HAP-1 (cell line): ENCODE measurements at regions not wholly inside any gene's neighbourhood (a gene's known extent, or its start where the extent isn't known, plus 50 kb on each side); places are given as distances from the start of the nearest gene placed in this dataset.

Source experiments
- DNase-seq, 2 experiments: peaks; one replicate each; pipeline ENCODE4 v3.0.0-alpha.2; 2016 to 2020; ENCODE audit warnings: low spot score in 2 of 2
- H3K27me3 ChIP-seq: fragments of 250-450 bp; sonication (Bioruptor Pico); 2 replicates; pipeline ENCODE4 v1.5.1; 2020; ENCODE audit warnings: low read depth, mild to moderate bottlenecking, moderate library complexity
- H3K36me3 ChIP-seq: fragments of 250-450 bp; sonication (Bioruptor Pico); replicated peaks from 2 replicates; pipeline ENCODE4 v1.5.1; 2020; ENCODE audit warnings: mild to moderate bottlenecking
- H3K4me1 ChIP-seq: fragments of 250-450 bp; sonication (Bioruptor Pico); 2 replicates; pipeline ENCODE4 v1.5.1; 2020; ENCODE audit warnings: mild to moderate bottlenecking
- H3K4me3 ChIP-seq: fragments of 250-450 bp; sonication (Bioruptor Pico); 2 replicates; pipeline ENCODE4 v1.5.1; 2020; ENCODE audit warnings: mild to moderate bottlenecking, moderate library complexity
- H3K9me3 ChIP-seq: fragments of 250-450 bp; sonication (Bioruptor Pico); 2 replicates; pipeline ENCODE4 v1.5.1; 2020; ENCODE audit warnings: mild to moderate bottlenecking, moderate library complexity
- in situ Hi-C: fragments of 300-500 bp; cut with MboI; formaldehyde crosslinking; loops from 3 replicates; pipeline ENCODE4 v1.14.3; 2020; ENCODE audit warnings: low sequenced_read_pairs, inconsistent platforms, mixed read lengths

DNA sequence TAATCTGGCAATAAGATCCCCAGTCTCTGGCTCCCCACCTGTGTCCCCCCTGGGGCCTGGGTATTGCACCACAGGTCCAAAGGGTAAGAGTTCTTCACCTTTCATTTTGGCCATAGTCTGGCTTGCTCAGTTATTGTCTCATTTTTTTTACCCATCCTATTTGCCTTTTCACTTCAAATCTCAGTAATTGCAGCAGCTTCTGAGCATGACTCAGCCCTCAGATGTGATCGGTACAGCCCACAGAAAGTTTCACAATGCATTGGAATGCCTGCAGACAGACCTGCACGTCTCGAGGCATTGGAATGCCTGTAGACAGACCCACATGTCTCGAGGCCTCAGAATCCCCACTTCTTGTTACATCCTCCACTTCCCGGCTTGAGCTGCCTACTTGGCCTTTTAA is 173.6 kb downstream of the NUFIP1 start:
- Histone ChIP-seq H3K36me3 (no peaks in the 10 kb centered on the region), H3K9me3 (no peaks in the 10 kb centered on the region), H3K27me3 (no peaks in the 10 kb centered on the region), H3K4me3 (no peak overlapping the region), H3K4me1 (peaks cover under 1% of the 10 kb centered on the region; the same call in 1 of the 2 replicates)
- DNase-seq = peak in 1 of 2 experiments; percentile 10
- in situ Hi-C loops = no loop called here

DNA sequence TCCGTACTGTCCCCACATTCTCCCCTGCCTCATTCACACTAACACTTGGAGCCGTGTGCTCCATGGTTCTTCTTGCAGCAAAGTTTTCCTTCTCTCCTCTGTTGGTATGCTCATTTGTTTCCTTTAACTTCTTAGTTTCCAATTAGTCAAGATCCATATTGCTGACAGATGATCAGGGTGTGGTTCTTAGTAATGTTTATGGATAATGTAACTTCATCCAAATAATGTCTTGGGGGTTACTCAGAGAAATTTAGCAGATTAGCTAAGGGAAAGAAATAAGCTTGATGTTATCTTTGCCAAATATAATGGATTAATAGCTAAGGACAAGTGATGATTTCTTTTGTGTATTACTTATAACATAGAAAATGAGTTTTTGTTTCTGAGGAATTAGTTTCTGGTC is 174.4 kb downstream of the NUFIP1 start:
- no peaks in the 10 kb centered on the region for H3K9me3 ChIP-seq
- no peak overlapping the region for H3K4me3 ChIP-seq
- no peaks in the 10 kb centered on the region for H3K36me3 ChIP-seq
- H3K4me1 ChIP-seq = peaks cover 4% of the 10 kb centered on the region; the same call in 1 of the 2 replicates
- no peak for DNase-seq
- in situ Hi-C loops = no loop called here
- H3K27me3 ChIP-seq = no peaks in the 10 kb centered on the region

DNA sequence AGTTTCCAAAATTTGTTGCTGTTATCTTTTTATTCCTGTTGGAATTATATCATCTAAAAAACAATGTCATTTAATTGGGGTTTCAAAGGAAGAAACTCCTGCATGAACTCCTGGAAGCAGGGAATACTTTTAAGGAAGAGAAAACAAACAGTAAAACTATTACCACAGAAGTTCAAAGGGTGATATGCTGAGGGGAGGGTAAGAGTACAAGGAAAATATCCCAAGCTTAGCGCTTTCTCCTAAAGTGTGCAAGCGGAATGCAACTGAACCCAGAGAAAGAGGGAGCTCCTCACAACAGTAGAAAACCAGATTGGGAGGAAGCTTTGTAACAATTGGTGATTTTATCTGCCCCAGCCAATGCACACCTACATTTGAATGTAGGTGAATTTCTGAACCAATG is 175.1 kb downstream of the NUFIP1 start:
- in situ Hi-C loops = no loop called here
- no peaks in the 10 kb centered on the region for H3K36me3 ChIP-seq
- no peak overlapping the region for H3K4me3 ChIP-seq
- no peaks in the 10 kb centered on the region for H3K27me3 ChIP-seq
- DNase-seq = no peak
- no peaks in the 10 kb centered on the region for H3K9me3 ChIP-seq
- H3K4me1 ChIP-seq = peaks cover 4% of the 10 kb centered on the region; the same call in 1 of the 2 replicates

GRCh38 chr13:44812818-44813217 is 176.5 kb downstream of the NUFIP1 start:
- H3K4me1 ChIP-seq = peaks cover 4% of the 10 kb centered on the region; the same call in 1 of the 2 replicates
- no peak overlapping the region for H3K4me3 ChIP-seq
- H3K27me3 ChIP-seq = no peaks in the 10 kb centered on the region
- DNase-seq = no peak
- in situ Hi-C loops = no loop called here
- H3K9me3 ChIP-seq = no peaks in the 10 kb centered on the region
- H3K36me3 ChIP-seq = no peaks in the 10 kb centered on the region

DNA sequence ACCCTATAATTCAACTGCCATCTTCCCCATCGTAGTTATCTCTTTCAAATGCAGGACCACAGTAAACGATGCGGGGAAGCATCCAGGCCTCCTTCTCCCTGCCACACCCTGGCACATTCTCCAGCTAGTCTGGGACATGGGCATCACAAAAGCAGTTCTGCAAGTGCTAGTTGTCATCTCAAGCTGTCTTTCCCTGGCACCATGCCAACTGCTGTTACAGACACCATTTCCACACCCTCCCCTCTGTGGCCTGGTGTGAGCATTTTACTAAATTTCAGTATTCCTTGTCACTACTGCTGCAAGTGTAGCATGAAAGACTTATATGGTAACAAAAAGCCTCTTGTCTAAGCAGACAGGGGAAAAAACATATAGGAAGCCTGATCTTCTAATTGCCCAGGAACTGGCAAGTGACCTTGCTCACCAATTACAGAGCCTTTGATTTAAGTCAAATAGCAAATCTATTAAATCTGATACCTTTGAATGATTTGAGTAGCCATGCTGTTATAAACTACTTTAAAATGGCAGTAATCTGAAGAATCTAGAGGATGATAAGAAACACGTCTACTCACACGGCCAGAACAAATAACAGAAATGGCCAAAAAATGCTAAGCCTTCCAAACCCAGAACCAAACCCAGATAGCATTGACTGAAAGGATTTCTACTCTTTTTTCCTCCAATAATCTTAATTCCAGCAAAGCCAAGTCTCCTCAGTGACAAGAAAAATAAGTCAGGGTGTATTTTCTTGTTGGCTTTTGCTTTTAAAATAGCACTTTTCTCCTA is 179.0 kb downstream of the NUFIP1 start:
- no peaks in the 10 kb centered on the region for H3K9me3 ChIP-seq
- no peaks in the 10 kb centered on the region for H3K36me3 ChIP-seq
- DNase-seq = peak in 1 of 2 experiments; percentile 35
- 0 out of 2 replicates have a peak, but pooled peaks cover 4% of the 10 kb centered on the region for H3K4me1 ChIP-seq
- H3K4me3 ChIP-seq = no peak overlapping the region
- in situ Hi-C loops = no loop called here
- H3K27me3 ChIP-seq = no peaks in the 10 kb centered on the region

DNA sequence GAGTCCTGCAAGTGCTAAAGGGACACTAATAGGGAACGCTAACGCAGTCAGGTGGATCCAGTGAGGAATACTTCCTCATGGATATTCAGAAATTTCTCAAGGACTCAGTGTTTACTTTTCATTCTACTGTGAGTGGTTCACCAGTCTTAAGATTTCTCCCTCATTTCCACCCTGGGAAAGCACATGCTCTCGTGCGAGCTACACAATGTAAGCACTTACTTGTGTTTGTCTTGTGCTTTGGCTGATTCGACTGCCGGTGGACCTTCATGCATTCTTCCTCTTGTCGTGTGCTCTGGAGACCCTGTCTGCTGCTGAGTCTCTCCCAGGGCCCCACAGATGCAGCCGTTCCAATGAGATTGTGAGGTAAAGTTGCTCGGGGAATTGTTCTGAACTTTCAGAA is 180.1 kb downstream of the NUFIP1 start:
- Histone ChIP-seq H3K4me3 (no peak overlapping the region), H3K9me3 (no peaks in the 10 kb centered on the region), H3K27me3 (no peaks in the 10 kb centered on the region), H3K36me3 (no peaks in the 10 kb centered on the region), H3K4me1 (0 out of 2 replicates have a peak, but pooled peaks cover 4% of the 10 kb centered on the region)
- in situ Hi-C loops = no loop called here
- no peak for DNase-seq

GRCh38 chr13:44808185-44808584 is 181.1 kb downstream of the NUFIP1 start:
- H3K9me3 ChIP-seq = no peaks in the 10 kb centered on the region
- peaks cover 4% of the 10 kb centered on the region; the same call in 1 of the 2 replicates for H3K4me1 ChIP-seq
- in situ Hi-C loops = no loop called here
- H3K4me3 ChIP-seq = no peak overlapping the region
- no peak for DNase-seq
- no peaks in the 10 kb centered on the region for H3K36me3 ChIP-seq
- no peaks in the 10 kb centered on the region for H3K27me3 ChIP-seq

DNA sequence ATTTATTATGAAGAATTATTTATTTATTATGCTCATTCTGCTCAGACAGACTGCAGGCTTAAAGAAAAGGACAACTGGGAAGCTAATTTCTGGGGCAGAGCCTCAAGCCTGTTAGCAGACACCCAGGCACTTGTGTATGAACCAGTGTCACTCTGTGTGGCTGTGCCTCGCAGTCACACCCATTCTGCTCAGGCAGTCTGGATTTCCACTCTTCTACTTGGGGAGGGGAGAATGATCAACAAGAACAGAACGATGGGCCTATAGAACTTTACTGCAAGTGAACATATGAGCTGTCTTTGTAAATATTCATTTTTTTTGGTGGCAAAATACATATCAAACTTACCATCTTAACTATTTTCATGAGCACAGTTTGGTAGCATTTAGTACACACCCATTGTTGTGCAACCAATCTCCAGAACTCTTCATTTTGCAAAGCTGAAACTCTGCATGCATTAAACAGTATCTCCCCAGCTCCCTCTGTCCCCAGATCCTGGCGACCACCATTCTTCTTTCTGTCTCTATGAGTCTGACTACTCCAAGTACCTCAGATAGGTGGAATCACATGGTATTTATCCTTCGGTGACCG is 181.7 kb downstream of the NUFIP1 start:
- Histone ChIP-seq H3K4me1 (peaks cover 4% of the 10 kb centered on the region), H3K27me3 (no peaks in the 10 kb centered on the region), H3K9me3 (no peaks in the 10 kb centered on the region), H3K36me3 (no peaks in the 10 kb centered on the region), H3K4me3 (no peak overlapping the region)
- no peak for DNase-seq
- in situ Hi-C loops = no loop called here

DNA sequence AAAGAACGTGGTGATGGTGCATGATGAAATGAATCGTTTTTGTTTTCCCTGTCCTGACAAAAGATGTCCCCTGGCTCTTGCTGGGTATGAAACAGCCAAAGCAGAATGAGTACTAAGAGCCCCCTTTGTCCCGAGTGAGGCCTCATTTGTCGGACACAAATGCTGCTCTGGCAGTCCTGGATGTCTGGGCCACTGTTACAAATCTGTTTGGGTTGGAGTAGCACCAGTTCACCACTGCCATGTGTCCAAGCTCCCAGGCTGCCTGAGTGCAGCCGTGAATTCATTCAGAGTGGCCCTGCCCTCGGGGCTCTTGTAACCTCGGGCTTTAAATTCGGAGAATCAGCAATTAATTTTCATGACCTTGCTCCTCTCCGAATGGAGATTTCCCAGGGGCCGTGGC is 182.4 kb downstream of the NUFIP1 start:
- in situ Hi-C loops = no loop called here
- Histone ChIP-seq H3K9me3 (no peaks in the 10 kb centered on the region), H3K36me3 (no peaks in the 10 kb centered on the region)

GRCh38 chr13:44805585-44805984 is 183.7 kb downstream of the NUFIP1 start:
- no peaks in the 10 kb centered on the region for H3K36me3 ChIP-seq
- no peak for DNase-seq
- no peaks in the 10 kb centered on the region for H3K9me3 ChIP-seq
- in situ Hi-C loops = no loop called here
- H3K4me3 ChIP-seq = no peak overlapping the region
- peaks cover 3% of the 10 kb centered on the region for H3K4me1 ChIP-seq
- H3K27me3 ChIP-seq = no peaks in the 10 kb centered on the region

More for the DNA sequence above, 182.4 kb downstream of the NUFIP1 start:
- no peak overlapping the region for H3K4me3 ChIP-seq
- no peaks in the 10 kb centered on the region for H3K27me3 ChIP-seq
- H3K4me1 ChIP-seq = peaks cover 4% of the 10 kb centered on the region
- DNase-seq = no peak

DNA sequence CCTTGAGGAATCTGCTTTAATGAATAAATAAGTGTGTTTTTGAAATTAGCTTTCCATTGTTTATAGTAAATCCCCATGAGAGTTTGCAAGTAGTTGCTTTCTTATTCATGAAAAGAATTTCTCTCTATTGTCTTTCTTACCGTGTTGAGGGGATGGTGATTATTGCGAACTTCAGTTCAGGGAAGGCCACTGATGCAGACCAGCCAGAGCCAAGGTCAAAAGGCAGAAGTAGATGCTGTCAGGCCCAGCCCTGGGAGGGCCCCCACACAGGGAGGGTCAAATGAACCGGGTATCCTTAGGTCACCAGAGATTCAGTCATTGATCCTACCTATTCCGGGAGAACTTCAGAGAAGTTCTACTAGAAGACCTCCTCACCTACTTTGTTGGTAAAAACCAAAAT is 185.9 kb downstream of the NUFIP1 start:
- in situ Hi-C loops = no loop called here
- H3K9me3 ChIP-seq = no peaks in the 10 kb centered on the region
- H3K4me3 ChIP-seq = no peak overlapping the region

GRCh38 chr13:44802491-44802890 is 186.8 kb downstream of the NUFIP1 start:
- Histone ChIP-seq H3K9me3 (no peaks in the 10 kb centered on the region), H3K4me3 (no peak overlapping the region), H3K4me1 (no peaks in the 10 kb centered on the region; the same call in none of the 2 replicates), H3K36me3 (no peaks in the 10 kb centered on the region), H3K27me3 (no peaks in the 10 kb centered on the region)
- no peak for DNase-seq
- in situ Hi-C loops = no loop called here

More for the DNA sequence above, 185.9 kb downstream of the NUFIP1 start:
- no peaks in the 10 kb centered on the region for H3K27me3 ChIP-seq
- no peaks in the 10 kb centered on the region; the same call in none of the 2 replicates for H3K4me1 ChIP-seq
- no peaks in the 10 kb centered on the region for H3K36me3 ChIP-seq
- DNase-seq = no peak

- Histone ChIP-seq H3K27me3 (no peaks in the 10 kb centered on the region), H3K9me3 (no peaks in the 10 kb centered on the region), H3K36me3 (no peaks in the 10 kb centered on the region), H3K4me1 (no peaks in the 10 kb centered on the region; the same call in none of the 2 replicates), H3K4me3 (no peak overlapping the region)
- no peak for DNase-seq
- in situ Hi-C loops = no loop called here
Measured at GRCh38 chr13:44801990-44802389, 187.3 kb downstream of the NUFIP1 start.

GRCh38 chr13:44800626-44801025 is 188.6 kb downstream of the NUFIP1 start:
- Histone ChIP-seq H3K9me3 (no peaks in the 10 kb centered on the region), H3K27me3 (no peaks in the 10 kb centered on the region), H3K4me3 (no peak overlapping the region), H3K4me1 (no peaks in the 10 kb centered on the region; the same call in none of the 2 replicates), H3K36me3 (no peaks in the 10 kb centered on the region)
- DNase-seq = no peak
- in situ Hi-C loops = no loop called here
